D721Med (cell line): ENCODE measurements at regions not wholly inside any gene's neighbourhood (a gene's known extent, or its start where the extent isn't known, plus 50 kb on each side); places are given as distances from the start of the nearest gene placed in this dataset.

Experiments used
- DNase-seq: peaks from one replicate; pipeline ENCODE4 v3.0.0; 2011; ENCODE audit warnings: low spot score; ENCODE audit not compliant: insufficient read length
- FAIRE-seq: peaks from 2 replicates; lab custom pipeline; 2011; peaks lifted over from hg19 to GRCh38; lab: Jason Lieb, UNC
- TF ChIP-seq, protein P1 (sequence below): IDR thresholded peaks from 2 replicates; pipeline ENCODE4 v1.5.1; 2012; ENCODE audit warnings: mild to moderate bottlenecking, control low read depth; ENCODE audit not compliant: insufficient read depth; ENCODE audit errors: missing control alignments

DNA sequence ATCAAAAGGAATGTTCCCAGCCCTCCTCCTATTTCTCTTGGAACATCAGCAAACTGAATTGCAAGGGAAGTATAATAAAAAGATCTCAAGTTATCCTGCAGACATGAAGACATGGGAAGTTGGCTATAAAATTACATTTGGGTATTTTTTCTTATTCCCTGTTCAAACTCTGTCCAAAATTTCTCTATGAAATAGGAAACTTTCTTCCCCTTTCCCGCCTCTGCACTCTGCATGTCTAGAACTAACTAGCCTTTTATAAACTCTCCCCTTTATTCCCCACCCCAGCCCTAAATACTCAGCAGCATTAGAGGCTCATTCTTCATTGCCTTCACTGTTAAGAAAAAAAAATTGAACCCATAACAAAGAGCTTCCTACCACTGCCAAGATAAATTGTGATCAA is 126.7 kb upstream of the EDNRA start:
- TF ChIP-seq, protein P1, sequence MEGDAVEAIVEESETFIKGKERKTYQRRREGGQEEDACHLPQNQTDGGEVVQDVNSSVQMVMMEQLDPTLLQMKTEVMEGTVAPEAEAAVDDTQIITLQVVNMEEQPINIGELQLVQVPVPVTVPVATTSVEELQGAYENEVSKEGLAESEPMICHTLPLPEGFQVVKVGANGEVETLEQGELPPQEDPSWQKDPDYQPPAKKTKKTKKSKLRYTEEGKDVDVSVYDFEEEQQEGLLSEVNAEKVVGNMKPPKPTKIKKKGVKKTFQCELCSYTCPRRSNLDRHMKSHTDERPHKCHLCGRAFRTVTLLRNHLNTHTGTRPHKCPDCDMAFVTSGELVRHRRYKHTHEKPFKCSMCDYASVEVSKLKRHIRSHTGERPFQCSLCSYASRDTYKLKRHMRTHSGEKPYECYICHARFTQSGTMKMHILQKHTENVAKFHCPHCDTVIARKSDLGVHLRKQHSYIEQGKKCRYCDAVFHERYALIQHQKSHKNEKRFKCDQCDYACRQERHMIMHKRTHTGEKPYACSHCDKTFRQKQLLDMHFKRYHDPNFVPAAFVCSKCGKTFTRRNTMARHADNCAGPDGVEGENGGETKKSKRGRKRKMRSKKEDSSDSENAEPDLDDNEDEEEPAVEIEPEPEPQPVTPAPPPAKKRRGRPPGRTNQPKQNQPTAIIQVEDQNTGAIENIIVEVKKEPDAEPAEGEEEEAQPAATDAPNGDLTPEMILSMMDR, result no peak
- FAIRE-seq, result no peak
- DNase-seq, result no peak

DNA sequence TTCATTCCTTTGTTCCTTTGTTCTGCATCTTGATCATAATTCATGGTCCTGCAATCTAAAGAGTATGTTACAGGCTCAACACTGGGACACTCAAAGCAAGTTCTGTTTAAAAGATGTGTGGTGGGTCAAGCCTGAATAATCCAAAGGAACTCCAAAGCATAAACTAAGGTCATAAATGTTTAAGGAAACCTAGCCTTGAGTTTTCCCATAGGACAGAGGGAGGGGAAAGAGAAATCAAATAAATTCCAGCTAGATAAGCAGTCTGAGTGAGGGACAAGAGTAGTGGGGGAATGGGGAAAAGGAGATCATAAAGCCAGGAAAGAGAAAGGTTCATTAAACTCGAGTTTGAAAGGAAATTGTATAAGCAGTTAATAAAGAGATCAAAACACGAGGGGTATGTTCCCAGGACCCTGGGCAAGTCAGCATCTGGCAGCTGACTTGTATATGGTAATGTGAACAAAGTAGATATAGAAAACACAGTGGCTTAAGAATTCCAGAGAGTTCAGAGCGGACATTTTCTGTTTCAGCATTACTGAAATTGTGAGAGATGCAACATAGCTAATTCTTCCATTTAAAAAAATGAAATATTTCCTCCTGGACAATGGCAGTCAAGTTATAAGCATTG is 125.8 kb upstream of the EDNRA start:
- TF ChIP-seq, protein P1, result no peak
- no peak for FAIRE-seq
- DNase-seq, result no peak

DNA sequence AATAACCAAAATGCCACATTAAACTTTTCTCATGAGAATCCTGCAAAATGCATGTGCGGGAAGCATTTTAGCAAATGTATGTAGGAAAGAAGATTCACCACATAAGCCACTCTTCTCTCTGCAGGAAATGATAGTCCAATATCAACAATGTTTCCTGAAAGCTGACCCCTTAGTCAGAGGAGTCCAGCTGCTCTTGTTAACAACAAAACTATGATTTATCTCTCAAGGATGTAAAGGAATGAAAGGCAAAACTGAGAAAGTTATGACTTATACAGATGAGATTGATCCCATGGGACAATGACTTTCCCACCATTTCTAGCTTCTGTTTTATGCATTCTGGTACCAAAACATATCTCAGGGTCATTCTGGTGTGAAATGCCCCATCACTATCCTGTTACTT is 125.0 kb upstream of the EDNRA start:
- TF ChIP-seq, protein P1, result no peak
- no peak for DNase-seq
- FAIRE-seq, result no peak

DNA sequence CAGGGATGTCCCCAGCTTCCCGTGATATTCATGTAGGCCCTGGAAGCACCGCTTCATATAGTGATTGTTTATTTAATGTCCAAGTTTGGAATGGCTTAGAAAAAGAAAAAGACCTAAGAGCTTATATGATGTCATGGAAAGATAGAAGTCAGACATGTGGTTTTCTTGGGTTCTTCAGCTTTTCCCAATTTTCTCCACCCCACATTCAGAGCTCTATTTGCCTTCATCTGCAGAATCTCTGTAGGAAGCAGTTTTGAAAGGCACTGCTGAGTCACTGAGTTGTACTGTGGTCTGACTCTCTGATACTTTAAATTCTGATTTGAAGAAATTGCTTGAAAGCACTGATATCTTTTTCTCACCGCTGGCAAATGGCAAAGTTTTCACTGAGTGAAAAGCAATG is 120.6 kb upstream of the EDNRA start:
- TF ChIP-seq, protein P1, result no peak
- no peak for DNase-seq
- FAIRE-seq, result no peak

DNA sequence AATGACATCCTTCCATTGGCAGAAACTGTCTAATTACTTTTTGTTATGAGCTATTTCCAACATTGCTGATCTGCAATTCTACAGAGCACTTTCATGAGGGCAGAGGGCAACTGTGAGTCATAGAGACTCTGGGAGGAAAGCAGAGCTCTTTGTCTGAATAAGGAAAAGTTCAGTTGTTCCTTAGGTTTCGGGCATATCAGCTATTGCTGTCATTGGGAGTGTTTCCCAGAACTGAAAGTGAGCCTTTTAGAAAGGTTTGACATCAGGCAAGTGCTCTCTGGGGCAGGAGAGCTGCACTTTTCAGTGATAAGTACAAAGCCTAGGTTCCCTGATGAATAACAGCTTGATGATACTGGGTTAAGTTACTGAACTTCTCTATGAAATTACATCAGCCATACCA is 119.2 kb upstream of the EDNRA start:
- FAIRE-seq (no peak), DNase-seq (no peak)
- TF ChIP-seq, protein P1, result no peak

- TF ChIP-seq, protein P1, result no peak
- no peak for FAIRE-seq
- DNase-seq, result no peak
Observed at GRCh38 chr4:147362938-147363337, 118.0 kb upstream of the EDNRA start.

- DNase-seq (no peak), FAIRE-seq (no peak)
- TF ChIP-seq, protein P1, result no peak
Observed at GRCh38 chr4:147363514-147363913, 117.4 kb upstream of the EDNRA start.
